ENCODE measurements at regions not wholly inside any gene's neighbourhood (a gene's known extent, or its start where the extent isn't known, plus 50 kb on each side); places are given as distances from the start of the nearest gene placed in this dataset.
A peak's percentile ranks its signal among the peaks of the same experiment; 100 is the strongest.

GRCh38 chr11:29017941-29018340 lies 909.8 kb downstream of the METTL15 start:
- no peak overlapping the region for H2AFZ ChIP-seq (ENCODE audit: low read length, unreplicated experiment)
- H3K79me2 ChIP-seq (ENCODE audit: control insufficient read depth, insufficient read depth, low read length, unreplicated experiment): no peaks in the 10 kb centered on the region
- H3K4me3 ChIP-seq (ENCODE audit: low read depth, low read length): no peak overlapping the region
- peak overlapping the region; percentile 94 for H3K27ac ChIP-seq (ENCODE audit: low read depth, low read length)
- peaks cover 41% of the 10 kb centered on the region for H3K4me1 ChIP-seq (ENCODE audit: control insufficient read depth, insufficient read depth, low read length, unreplicated experiment)
- no peaks in the 10 kb centered on the region for H3K27me3 ChIP-seq (ENCODE audit: insufficient read depth, low read length)
- H3K36me3 ChIP-seq (ENCODE audit: insufficient read depth, low read length): no peaks in the 10 kb centered on the region

DNA sequence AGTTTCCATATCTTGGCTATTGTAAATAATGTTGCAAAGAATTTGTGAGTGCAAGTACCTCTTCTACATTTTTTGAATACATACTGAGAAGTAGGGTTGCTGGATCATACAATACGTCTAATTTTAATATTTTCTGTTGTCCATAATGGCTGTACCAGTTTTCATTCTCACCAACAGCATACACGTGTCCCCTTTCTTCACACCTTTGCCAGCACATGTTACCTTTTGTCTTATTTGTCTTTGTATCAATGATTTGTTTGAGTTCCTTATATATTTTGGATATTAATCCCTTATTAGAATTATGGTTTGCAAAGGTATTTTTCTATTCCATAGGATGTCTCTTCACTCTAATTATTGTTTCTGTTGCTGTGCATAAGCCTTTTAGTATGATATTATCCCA lies 904.3 kb downstream of the METTL15 start:
- no peaks in the 10 kb centered on the region for H3K79me2 ChIP-seq (ENCODE audit: control insufficient read depth, insufficient read depth, low read length, unreplicated experiment)
- no peaks in the 10 kb centered on the region for H3K36me3 ChIP-seq (ENCODE audit: insufficient read depth, low read length)
- no peak overlapping the region for H2AFZ ChIP-seq (ENCODE audit: low read length, unreplicated experiment)
- H3K27ac ChIP-seq (ENCODE audit: low read depth, low read length): no peak overlapping the region
- peaks cover 20% of the 10 kb centered on the region for H3K4me1 ChIP-seq (ENCODE audit: control insufficient read depth, insufficient read depth, low read length, unreplicated experiment)
- no peaks in the 10 kb centered on the region for H3K27me3 ChIP-seq (ENCODE audit: insufficient read depth, low read length)
- H3K4me3 ChIP-seq (ENCODE audit: low read depth, low read length): no peak overlapping the region

GRCh38 chr11:29009426-29009825 lies 901.2 kb downstream of the METTL15 start:
- Histone ChIP-seq H3K4me3 (ENCODE audit: low read depth, low read length) (no peak overlapping the region), H3K27me3 (ENCODE audit: insufficient read depth, low read length) (no peaks in the 10 kb centered on the region), H3K79me2 (ENCODE audit: control insufficient read depth, insufficient read depth, low read length, unreplicated experiment) (no peaks in the 10 kb centered on the region), H3K36me3 (ENCODE audit: insufficient read depth, low read length) (no peaks in the 10 kb centered on the region), H3K27ac (ENCODE audit: low read depth, low read length) (no peak overlapping the region), H3K4me1 (ENCODE audit: control insufficient read depth, insufficient read depth, low read length, unreplicated experiment) (peaks cover 20% of the 10 kb centered on the region), H2AFZ (ENCODE audit: low read length, unreplicated experiment) (no peak overlapping the region)

DNA sequence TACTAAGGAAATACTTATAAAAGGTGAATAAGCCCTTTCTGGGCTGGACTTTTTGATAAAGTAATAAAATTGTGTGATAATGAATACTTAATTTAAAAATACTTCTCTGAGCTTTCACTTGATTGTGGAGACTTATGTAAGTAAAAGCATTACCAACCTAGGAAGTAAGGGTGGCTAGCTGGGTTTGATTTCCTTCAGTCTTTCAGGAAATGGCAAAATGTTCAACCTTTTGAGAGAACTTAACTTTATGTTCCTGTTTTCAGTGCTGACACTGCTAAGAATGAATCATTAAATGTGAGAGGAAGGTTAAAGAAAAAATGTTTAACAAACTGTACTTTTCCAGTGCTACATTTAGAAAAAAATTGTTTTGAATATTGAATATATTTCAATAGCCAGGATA lies 900.3 kb downstream of the METTL15 start:
- H3K27me3 ChIP-seq (ENCODE audit: insufficient read depth, low read length): no peaks in the 10 kb centered on the region
- no peak overlapping the region for H3K4me3 ChIP-seq (ENCODE audit: low read depth, low read length)
- no peaks in the 10 kb centered on the region for H3K36me3 ChIP-seq (ENCODE audit: insufficient read depth, low read length)
- H3K27ac ChIP-seq (ENCODE audit: low read depth, low read length): 0 out of 2 replicates have a peak overlapping the region, but pooled peaks have one; percentile 22
- peaks cover 17% of the 10 kb centered on the region for H3K4me1 ChIP-seq (ENCODE audit: control insufficient read depth, insufficient read depth, low read length, unreplicated experiment)
- H3K79me2 ChIP-seq (ENCODE audit: control insufficient read depth, insufficient read depth, low read length, unreplicated experiment): no peaks in the 10 kb centered on the region
- H2AFZ ChIP-seq (ENCODE audit: low read length, unreplicated experiment): no peak overlapping the region

DNA sequence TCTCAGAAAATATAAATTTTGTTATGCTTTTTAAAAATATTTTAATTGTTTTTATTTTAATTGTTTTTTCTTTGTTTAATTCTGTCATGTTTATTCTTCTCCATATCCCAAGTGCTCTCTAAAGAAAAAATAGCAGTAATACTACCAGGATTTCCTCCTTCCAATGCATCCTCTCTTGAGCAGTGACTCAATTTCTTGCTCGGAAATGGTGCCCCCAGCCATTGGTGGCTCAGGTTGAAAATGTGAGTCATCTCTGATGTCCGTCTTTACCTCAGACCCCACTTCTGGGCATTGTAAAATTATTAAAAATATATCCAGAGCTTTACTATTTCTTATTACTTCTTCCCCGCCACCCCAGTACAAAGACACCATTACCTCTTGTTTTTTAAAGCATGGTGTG lies 898.5 kb downstream of the METTL15 start:
- Histone ChIP-seq H3K79me2 (ENCODE audit: control insufficient read depth, insufficient read depth, low read length, unreplicated experiment) (no peaks in the 10 kb centered on the region), H3K27ac (ENCODE audit: low read depth, low read length) (no peak overlapping the region), H3K4me1 (ENCODE audit: control insufficient read depth, insufficient read depth, low read length, unreplicated experiment) (peaks cover 12% of the 10 kb centered on the region), H3K4me3 (ENCODE audit: low read depth, low read length) (no peak overlapping the region), H3K36me3 (ENCODE audit: insufficient read depth, low read length) (no peaks in the 10 kb centered on the region), H3K27me3 (ENCODE audit: insufficient read depth, low read length) (no peaks in the 10 kb centered on the region), H2AFZ (ENCODE audit: low read length, unreplicated experiment) (no peak overlapping the region)

GRCh38 chr11:29005401-29005980 lies 897.3 kb downstream of the METTL15 start:
- Histone ChIP-seq H3K27ac (ENCODE audit: low read depth, low read length) (no peak overlapping the region), H3K79me2 (ENCODE audit: control insufficient read depth, insufficient read depth, low read length, unreplicated experiment) (no peaks in the 10 kb centered on the region), H3K27me3 (ENCODE audit: insufficient read depth, low read length) (no peaks in the 10 kb centered on the region), H3K36me3 (ENCODE audit: insufficient read depth, low read length) (no peaks in the 10 kb centered on the region), H3K4me1 (ENCODE audit: control insufficient read depth, insufficient read depth, low read length, unreplicated experiment) (peaks cover 18% of the 10 kb centered on the region), H2AFZ (ENCODE audit: low read length, unreplicated experiment) (no peak overlapping the region), H3K4me3 (ENCODE audit: low read depth, low read length) (no peak overlapping the region)

GRCh38 chr11:29002816-29003215 lies 894.6 kb downstream of the METTL15 start:
- Histone ChIP-seq H3K36me3 (ENCODE audit: insufficient read depth, low read length) (no peaks in the 10 kb centered on the region), H3K27ac (ENCODE audit: low read depth, low read length) (no peak overlapping the region), H2AFZ (ENCODE audit: low read length, unreplicated experiment) (no peak overlapping the region), H3K27me3 (ENCODE audit: insufficient read depth, low read length) (no peaks in the 10 kb centered on the region), H3K4me1 (ENCODE audit: control insufficient read depth, insufficient read depth, low read length, unreplicated experiment) (peaks cover 8% of the 10 kb centered on the region), H3K79me2 (ENCODE audit: control insufficient read depth, insufficient read depth, low read length, unreplicated experiment) (no peaks in the 10 kb centered on the region), H3K4me3 (ENCODE audit: low read depth, low read length) (no peak overlapping the region)

DNA sequence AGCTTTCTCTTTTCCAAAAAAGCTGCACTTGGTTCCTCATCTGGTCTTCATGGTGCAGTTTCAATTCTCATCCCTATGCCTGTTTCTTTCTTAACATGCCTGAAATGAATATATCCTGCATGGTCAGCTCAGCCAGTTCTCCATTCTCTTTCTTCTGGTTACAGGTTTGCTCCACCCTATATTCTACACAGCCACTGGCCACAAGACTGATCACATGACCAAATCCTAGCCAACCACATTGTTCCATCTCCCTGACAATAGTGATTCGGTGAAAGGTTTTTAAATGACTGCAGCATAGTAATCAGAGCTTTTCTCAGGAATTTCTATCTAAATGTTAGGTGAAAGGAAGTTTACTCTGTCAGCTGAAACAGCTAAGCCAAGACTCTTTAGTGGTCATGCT lies 891.4 kb downstream of the METTL15 start:
- no peaks in the 10 kb centered on the region for H3K79me2 ChIP-seq (ENCODE audit: control insufficient read depth, insufficient read depth, low read length, unreplicated experiment)
- H3K4me1 ChIP-seq (ENCODE audit: control insufficient read depth, insufficient read depth, low read length, unreplicated experiment): peaks cover 8% of the 10 kb centered on the region
- no peak overlapping the region for H3K27ac ChIP-seq (ENCODE audit: low read depth, low read length)
- no peaks in the 10 kb centered on the region for H3K36me3 ChIP-seq (ENCODE audit: insufficient read depth, low read length)
- H3K27me3 ChIP-seq (ENCODE audit: insufficient read depth, low read length): no peaks in the 10 kb centered on the region
- no peak overlapping the region for H3K4me3 ChIP-seq (ENCODE audit: low read depth, low read length)
- H2AFZ ChIP-seq (ENCODE audit: low read length, unreplicated experiment): peak overlapping the region; percentile 64

GRCh38 chr11:28992996-28993395 lies 884.8 kb downstream of the METTL15 start:
- Histone ChIP-seq H3K4me3 (ENCODE audit: low read depth, low read length) (no peak overlapping the region), H3K36me3 (ENCODE audit: insufficient read depth, low read length) (no peaks in the 10 kb centered on the region), H3K27me3 (ENCODE audit: insufficient read depth, low read length) (no peaks in the 10 kb centered on the region), H3K79me2 (ENCODE audit: control insufficient read depth, insufficient read depth, low read length, unreplicated experiment) (no peaks in the 10 kb centered on the region), H3K27ac (ENCODE audit: low read depth, low read length) (no peak overlapping the region), H3K4me1 (ENCODE audit: control insufficient read depth, insufficient read depth, low read length, unreplicated experiment) (peaks cover 3% of the 10 kb centered on the region), H2AFZ (ENCODE audit: low read length, unreplicated experiment) (no peak overlapping the region)

DNA sequence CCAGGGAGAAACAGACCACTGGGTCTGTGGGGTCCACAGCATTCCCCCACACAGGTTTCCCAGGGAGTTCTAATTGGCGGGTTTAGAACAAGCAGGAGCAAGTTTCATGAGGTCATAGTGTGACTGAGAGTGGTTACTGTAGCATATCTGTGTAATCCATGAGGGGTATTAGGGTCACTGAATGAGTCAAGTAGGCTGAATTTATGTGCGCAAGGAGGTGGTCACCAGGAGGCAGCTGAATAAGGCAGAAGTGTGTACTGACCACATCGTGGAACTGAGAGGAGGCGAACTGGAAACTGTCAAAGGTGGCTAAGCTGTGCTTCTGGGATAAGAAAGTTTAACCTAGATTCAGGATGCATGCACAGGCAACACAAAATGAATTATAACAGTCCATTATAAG lies 876.0 kb downstream of the METTL15 start:
- no peak overlapping the region for H2AFZ ChIP-seq (ENCODE audit: low read length, unreplicated experiment)
- H3K79me2 ChIP-seq (ENCODE audit: control insufficient read depth, insufficient read depth, low read length, unreplicated experiment): no peaks in the 10 kb centered on the region
- peaks cover 14% of the 10 kb centered on the region for H3K4me1 ChIP-seq (ENCODE audit: control insufficient read depth, insufficient read depth, low read length, unreplicated experiment)
- H3K27ac ChIP-seq (ENCODE audit: low read depth, low read length): no peak overlapping the region
- no peak overlapping the region for H3K4me3 ChIP-seq (ENCODE audit: low read depth, low read length)
- H3K36me3 ChIP-seq (ENCODE audit: insufficient read depth, low read length): no peaks in the 10 kb centered on the region
- H3K27me3 ChIP-seq (ENCODE audit: insufficient read depth, low read length): no peaks in the 10 kb centered on the region

- H3K79me2 ChIP-seq (ENCODE audit: control insufficient read depth, insufficient read depth, low read length, unreplicated experiment): no peaks in the 10 kb centered on the region
- H3K4me1 ChIP-seq (ENCODE audit: control insufficient read depth, insufficient read depth, low read length, unreplicated experiment): peaks cover 14% of the 10 kb centered on the region
- H3K4me3 ChIP-seq (ENCODE audit: low read depth, low read length): no peak overlapping the region
- no peak overlapping the region for H2AFZ ChIP-seq (ENCODE audit: low read length, unreplicated experiment)
- no peaks in the 10 kb centered on the region for H3K36me3 ChIP-seq (ENCODE audit: insufficient read depth, low read length)
- H3K27me3 ChIP-seq (ENCODE audit: insufficient read depth, low read length): no peaks in the 10 kb centered on the region
- H3K27ac ChIP-seq (ENCODE audit: low read depth, low read length): no peak overlapping the region
These were observed 875.6 kb downstream of the METTL15 start for GRCh38 chr11:28983780-28984179.
